Mononuclear cell (primary cell): ENCODE measurements at regions not wholly inside any gene's neighbourhood (a gene's known extent, or its start where the extent isn't known, plus 50 kb on each side); places are given as distances from the start of the nearest gene placed in this dataset.
"Not testable (repeated sequence)": the region's sequence is repeated elsewhere in the genome, so short reads cannot be mapped to it uniquely, and the experiment has no call there.

Experiments
- H3K27me3 ChIP-seq: 2 replicates; pipeline ENCODE4 v1.6.0; 2011; ENCODE audit warnings: low read length, control low read depth; ENCODE audit not compliant: insufficient read depth
- H3K4me1 ChIP-seq: 2 replicates; pipeline ENCODE4 v1.5.1; 2011; ENCODE audit warnings: mild to moderate bottlenecking, low read length, control low read depth; ENCODE audit not compliant: insufficient read depth
- H3K4me3 ChIP-seq: 2 replicates; pipeline ENCODE4 v1.5.1; 2011; ENCODE audit warnings: mild to moderate bottlenecking, low read length, moderate library complexity
- H3K9me3 ChIP-seq: 2 replicates; pipeline ENCODE4 v1.5.1; 2011; ENCODE audit warnings: low read depth, mild to moderate bottlenecking, control low read depth, low read length

DNA sequence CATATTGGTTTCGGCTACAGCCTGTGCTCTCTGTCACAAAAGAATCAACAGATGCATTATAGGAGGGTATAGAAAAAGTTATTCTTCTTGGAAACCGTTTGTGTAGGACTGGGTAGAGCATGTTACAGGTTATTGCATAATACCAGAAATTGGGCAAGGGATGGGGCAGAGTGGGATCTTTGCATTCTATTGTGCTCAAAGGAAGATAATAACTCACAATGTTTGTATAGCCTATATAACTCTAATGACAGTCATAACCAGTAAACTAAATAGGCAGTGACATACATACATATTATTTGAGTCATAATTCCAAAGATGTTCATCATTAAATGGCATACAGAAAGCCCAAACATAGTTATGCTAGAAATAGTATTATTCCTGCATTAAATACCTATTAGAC, 179.7 kb downstream of the XPNPEP1 start:
- no peaks in the 10 kb centered on the region for H3K9me3 ChIP-seq
- H3K4me3 ChIP-seq, result no peak overlapping the region
- H3K27me3 ChIP-seq, result no peaks in the 10 kb centered on the region
- no peaks in the 10 kb centered on the region for H3K4me1 ChIP-seq

GRCh38 chr10:109743146-109743545, 180.2 kb downstream of the XPNPEP1 start:
- Histone ChIP-seq H3K4me1 (no peaks in the 10 kb centered on the region), H3K27me3 (no peaks in the 10 kb centered on the region), H3K4me3 (no peak overlapping the region), H3K9me3 (no peaks in the 10 kb centered on the region)

- no peaks in the 10 kb centered on the region for H3K4me1 ChIP-seq
- no peak overlapping the region for H3K4me3 ChIP-seq
- no peaks in the 10 kb centered on the region for H3K27me3 ChIP-seq
- no peaks in the 10 kb centered on the region for H3K9me3 ChIP-seq
Measured at GRCh38 chr10:109741712-109742111, 181.6 kb downstream of the XPNPEP1 start.

GRCh38 chr10:109740436-109740835, 182.9 kb downstream of the XPNPEP1 start:
- Histone ChIP-seq H3K4me1 (no peaks in the 10 kb centered on the region), H3K4me3 (no peak overlapping the region), H3K9me3 (no peaks in the 10 kb centered on the region), H3K27me3 (no peaks in the 10 kb centered on the region)

DNA sequence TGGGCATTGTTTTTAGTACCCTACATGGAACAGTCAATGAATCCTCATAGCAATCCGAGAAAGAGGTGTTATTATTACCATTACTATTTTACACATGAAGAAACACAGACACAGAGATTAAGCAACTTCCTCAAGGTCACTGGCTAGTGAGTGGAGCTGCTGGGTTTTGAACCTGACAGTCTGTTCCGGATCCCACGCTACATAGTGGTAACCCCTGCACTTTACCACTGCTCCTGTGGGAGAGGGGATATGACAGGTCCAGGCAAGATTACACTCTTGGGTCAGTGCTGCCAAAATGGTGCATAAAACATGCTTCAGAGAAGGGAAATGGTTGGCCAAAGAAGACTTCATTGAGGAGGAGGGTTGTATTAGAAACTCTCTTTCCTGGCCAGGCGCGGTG, 185.7 kb downstream of the XPNPEP1 start:
- Histone ChIP-seq H3K27me3 (no peaks in the 10 kb centered on the region), H3K4me1 (no peaks in the 10 kb centered on the region), H3K9me3 (no peaks in the 10 kb centered on the region), H3K4me3 (no peak overlapping the region)

DNA sequence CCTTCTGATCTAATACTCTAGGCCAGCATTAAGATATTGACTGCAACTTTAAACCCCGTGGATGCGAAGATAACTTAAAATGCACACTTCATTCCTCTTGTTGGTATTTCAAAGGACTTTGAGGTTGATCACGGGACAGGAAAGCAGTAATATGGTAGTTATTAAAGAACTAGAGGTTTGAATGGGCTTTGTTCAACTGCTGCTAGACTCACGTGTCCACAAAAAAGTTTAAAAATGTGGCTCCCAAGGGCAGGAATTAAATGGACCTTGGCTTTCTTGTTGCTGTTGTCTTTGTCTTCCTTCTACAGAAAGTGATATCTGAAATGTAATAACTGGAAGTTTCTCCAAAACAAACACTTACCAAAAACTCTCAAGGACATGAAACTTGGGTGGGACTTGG, 186.3 kb downstream of the XPNPEP1 start:
- H3K4me3 ChIP-seq, result no peak overlapping the region
- H3K27me3 ChIP-seq, result no peaks in the 10 kb centered on the region
- no peaks in the 10 kb centered on the region for H3K4me1 ChIP-seq
- no peaks in the 10 kb centered on the region for H3K9me3 ChIP-seq

DNA sequence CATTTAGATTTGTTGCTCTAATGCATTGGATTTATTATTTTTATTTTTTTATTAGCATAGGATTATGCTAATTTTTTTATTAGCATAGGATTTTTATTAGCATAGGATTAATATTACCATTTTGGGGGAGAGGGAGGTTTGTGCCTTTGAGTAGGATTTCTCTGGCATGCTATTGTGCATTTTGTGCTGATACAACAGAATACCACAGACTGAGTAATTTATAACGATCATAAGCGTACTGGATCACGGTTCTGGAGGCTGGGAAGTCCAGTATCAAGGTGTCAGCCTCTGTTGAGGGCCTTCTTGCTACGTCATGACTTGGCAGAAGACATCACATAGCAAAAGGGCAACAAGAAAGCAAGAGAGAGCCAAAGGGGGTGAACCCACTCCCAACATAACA, 187.5 kb downstream of the XPNPEP1 start:
- H3K9me3 ChIP-seq, result no peaks in the 10 kb centered on the region
- H3K4me1 ChIP-seq, result no peaks in the 10 kb centered on the region
- H3K4me3 ChIP-seq, result no peak overlapping the region
- no peaks in the 10 kb centered on the region for H3K27me3 ChIP-seq

DNA sequence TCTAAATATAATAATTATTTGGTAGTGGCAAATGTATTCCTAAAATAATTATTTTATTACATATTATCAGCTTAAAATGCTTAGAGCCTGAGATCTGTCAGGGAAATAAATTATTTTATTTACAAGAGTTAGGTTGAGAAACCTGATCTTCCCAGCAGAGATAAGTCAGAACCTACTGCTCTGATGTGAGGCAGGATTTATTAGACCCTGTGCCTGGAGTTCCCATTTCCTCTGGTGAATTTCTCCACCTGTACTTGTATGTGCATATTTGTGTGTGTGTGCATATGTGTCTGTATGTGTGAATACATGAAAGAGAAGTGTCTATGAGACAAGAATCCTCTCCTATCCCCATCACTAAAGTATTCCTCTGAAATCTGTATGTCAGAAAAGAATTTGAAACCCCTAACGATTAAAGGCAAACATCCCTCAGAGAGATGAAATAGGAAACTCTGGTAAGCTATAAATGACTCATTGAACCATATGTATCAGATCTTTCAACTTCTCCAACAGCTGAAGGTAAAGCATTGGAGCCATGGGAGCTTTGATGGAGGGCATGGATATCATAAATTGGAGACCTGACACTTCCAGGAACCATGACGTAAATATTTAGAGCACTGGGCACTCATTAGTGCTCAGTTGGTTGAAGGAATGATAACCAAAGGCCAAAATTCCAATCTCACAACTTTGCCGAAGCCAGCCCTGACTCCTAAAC, 190.9 kb downstream of the XPNPEP1 start:
- H3K4me3 ChIP-seq, result no peak overlapping the region
- H3K9me3 ChIP-seq, result no peaks in the 10 kb centered on the region
- no peaks in the 10 kb centered on the region for H3K27me3 ChIP-seq
- H3K4me1 ChIP-seq, result no peaks in the 10 kb centered on the region

DNA sequence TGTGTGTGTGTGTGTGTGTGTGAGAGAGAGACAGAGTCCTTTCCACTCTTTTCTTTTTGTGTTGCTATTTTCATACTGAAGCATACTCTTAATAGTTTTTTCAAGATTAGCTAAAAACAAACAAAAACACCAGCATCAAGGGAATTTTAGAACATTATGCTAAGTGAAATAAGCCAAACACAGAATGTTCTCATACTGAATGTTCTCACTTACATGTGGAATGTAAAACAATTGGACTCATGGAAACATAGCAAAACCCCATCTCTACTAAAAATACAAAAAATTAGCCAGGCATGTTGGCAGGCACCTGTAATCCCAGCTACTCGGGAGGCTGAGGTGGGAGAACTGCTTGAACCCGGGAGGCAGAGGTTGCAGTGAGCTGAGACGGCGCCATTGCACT, 193.4 kb downstream of the XPNPEP1 start:
- not testable (repeated sequence) for H3K4me1 ChIP-seq, H3K27me3 ChIP-seq, H3K4me3 ChIP-seq, H3K9me3 ChIP-seq

GRCh38 chr10:109727436-109727835, 195.9 kb downstream of the XPNPEP1 start:
- no peak overlapping the region for H3K4me3 ChIP-seq
- no peaks in the 10 kb centered on the region for H3K27me3 ChIP-seq
- H3K9me3 ChIP-seq, result no peaks in the 10 kb centered on the region
- no peaks in the 10 kb centered on the region for H3K4me1 ChIP-seq

GRCh38 chr10:109726473-109726872, 196.8 kb downstream of the XPNPEP1 start:
- Histone ChIP-seq H3K27me3 (no peaks in the 10 kb centered on the region), H3K4me1 (no peaks in the 10 kb centered on the region), H3K4me3 (no peak overlapping the region), H3K9me3 (no peaks in the 10 kb centered on the region)

GRCh38 chr10:109723305-109723704, 200.0 kb downstream of the XPNPEP1 start:
- Histone ChIP-seq H3K27me3 (no peaks in the 10 kb centered on the region), H3K4me3 (no peak overlapping the region), H3K9me3 (no peaks in the 10 kb centered on the region), H3K4me1 (no peaks in the 10 kb centered on the region)

- Histone ChIP-seq H3K9me3 (no peaks in the 10 kb centered on the region), H3K4me3 (no peak overlapping the region), H3K4me1 (no peaks in the 10 kb centered on the region), H3K27me3 (no peaks in the 10 kb centered on the region)
Measured at GRCh38 chr10:109721453-109722064, 201.8 kb downstream of the XPNPEP1 start.

GRCh38 chr10:109706026-109706560, 217.2 kb downstream of the XPNPEP1 start:
- Histone ChIP-seq H3K4me3 (no peak overlapping the region), H3K9me3 (no peaks in the 10 kb centered on the region), H3K4me1 (no peaks in the 10 kb centered on the region), H3K27me3 (no peaks in the 10 kb centered on the region)

GRCh38 chr10:109701633-109702215, 221.6 kb downstream of the XPNPEP1 start:
- no peak overlapping the region for H3K4me3 ChIP-seq
- H3K27me3 ChIP-seq, result no peaks in the 10 kb centered on the region
- H3K4me1 ChIP-seq, result no peaks in the 10 kb centered on the region
- no peaks in the 10 kb centered on the region for H3K9me3 ChIP-seq
